NCI-H1417 (cell line): ENCODE measurements at regions not wholly inside any gene's neighbourhood (a gene's known extent, or its start where the extent isn't known, plus 50 kb on each side); places are given as distances from the start of the nearest gene placed in this dataset.
"Not testable (repeated sequence)": the region's sequence is repeated elsewhere in the genome, so short reads cannot be mapped to it uniquely, and the experiment has no call there.

Source experiments
- DNase-seq, 3 experiments: peaks; one replicate each; lab custom pipeline; 2025; lab: John Stamatoyannopoulos, UW

GRCh38 chr9:39567396-39567795 lies 211.9 kb downstream of the SPATA31A1 start:
- not testable (repeated sequence) for DNase-seq

- not testable (repeated sequence) for DNase-seq
Observed at GRCh38 chr9:39568900-39569299, 213.4 kb downstream of the SPATA31A1 start.

- not testable (repeated sequence) for DNase-seq
Observed at GRCh38 chr9:39573024-39574022, 217.9 kb downstream of the SPATA31A1 start.

- DNase-seq = not testable (repeated sequence)
Observed at GRCh38 chr9:39579000-39579399, 223.5 kb downstream of the SPATA31A1 start.

DNA sequence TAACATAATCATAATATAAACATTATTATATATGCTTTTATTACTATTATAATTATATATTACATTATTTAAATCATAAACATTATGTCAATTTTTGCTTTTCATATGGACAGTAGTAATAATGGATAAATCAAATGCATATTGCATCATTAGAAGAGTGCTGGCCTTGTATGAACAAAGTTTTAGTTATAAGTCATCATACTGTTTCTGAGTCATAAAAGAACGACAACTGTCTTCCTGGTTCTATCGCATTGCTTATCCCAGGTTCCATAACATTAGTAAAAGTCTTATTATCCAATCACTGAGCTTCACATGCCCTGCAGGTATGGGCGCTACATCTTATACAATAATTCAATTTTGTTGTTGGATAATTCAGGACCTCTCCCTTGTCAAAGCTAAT lies 225.8 kb downstream of the SPATA31A1 start:
- DNase-seq = not testable (repeated sequence)

- DNase-seq = not testable (repeated sequence)
Observed at GRCh38 chr9:39582677-39583412, 227.4 kb downstream of the SPATA31A1 start.

- not testable (repeated sequence) for DNase-seq
Observed at GRCh38 chr9:39583413-39583747, 227.9 kb downstream of the SPATA31A1 start.

GRCh38 chr9:39585233-39585632 lies 229.8 kb downstream of the SPATA31A1 start:
- DNase-seq = not testable (repeated sequence)

- no peak for DNase-seq
Observed at GRCh38 chr9:39587844-39588499, 232.5 kb downstream of the SPATA31A1 start.

DNA sequence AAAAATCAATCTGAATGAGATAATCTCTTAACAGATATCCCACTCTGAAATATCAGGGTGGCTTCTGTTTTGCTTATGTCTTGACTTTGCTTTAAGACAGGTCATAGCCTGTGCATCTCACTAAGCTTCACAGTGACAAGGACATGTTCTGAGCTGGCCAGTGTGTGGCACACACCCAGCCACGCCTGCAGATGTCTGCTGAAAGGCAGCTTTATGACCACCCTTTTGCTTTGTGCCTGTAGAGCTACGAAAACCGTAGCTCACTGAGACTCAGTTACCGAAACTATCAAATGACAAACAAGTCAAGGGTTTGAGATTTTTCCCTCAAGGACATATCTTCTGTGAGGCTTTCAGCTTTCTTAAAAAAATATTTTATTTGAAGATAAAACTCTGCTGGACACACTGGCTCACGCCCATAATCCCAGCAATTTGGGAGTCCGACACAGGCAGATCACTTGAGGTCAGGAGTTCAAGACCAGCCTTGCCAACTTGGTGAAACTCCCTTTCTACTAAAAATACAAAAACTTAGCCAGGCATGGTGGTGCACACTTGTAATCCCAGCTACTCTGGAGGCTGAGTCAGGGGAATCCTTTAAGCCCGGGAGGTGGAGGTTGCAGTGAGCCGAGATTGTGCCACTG lies 233.2 kb downstream of the SPATA31A1 start:
- no peak for DNase-seq

DNA sequence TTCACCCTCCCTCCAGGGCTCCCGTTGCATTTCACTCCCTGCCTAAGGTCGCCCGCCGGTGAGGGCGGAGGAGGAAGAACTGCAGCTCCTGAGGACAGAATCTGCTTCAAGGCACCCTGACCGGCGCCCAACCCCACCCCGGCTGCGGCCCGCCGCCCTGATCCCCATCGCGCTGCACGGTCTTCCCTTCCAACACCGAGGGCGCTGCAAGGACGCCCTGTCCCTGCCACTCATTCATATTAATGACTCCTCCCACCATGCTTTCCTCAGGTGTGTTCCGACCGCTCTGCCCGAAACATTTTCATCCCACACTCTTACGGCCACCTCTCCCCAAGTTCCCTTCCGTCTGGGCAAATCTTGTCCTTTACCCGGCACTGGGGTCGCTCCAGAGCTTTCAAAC lies 248.6 kb downstream of the SPATA31A1 start:
- DNase-seq = not testable (repeated sequence)

DNA sequence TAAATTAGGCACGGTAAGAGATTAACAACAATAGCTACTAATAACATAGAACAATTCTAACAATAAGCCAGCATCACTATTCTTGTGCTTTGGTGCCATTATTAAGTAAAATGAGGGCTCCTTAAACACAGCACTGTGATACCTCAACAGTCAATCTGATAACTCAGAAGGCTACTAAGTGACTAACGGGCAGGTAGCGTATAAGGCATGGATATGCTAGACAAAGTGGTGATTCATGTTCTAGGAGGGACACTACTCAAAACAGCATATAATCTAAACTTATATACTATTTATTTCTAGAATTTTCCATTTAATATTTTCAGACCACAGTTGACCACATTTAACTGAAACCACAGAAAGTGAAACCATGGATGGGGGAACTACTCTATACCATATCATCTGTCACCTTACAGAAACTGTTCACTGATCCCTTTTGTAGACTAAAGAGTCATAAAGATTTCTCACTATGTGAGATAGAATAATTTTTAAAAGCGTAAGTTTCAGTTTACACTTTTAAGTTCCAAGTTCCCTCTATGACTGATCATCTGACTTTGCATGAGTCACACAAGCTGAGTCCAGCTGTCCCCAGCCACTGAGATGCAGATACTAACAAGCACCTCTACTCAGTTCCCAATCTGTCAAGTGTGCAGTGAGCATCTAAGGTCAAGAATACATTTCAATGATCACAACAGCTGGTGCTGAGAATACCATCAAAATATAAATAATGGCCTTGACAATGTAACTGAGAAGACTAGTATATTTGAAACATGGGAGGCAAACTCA lies 256.2 kb downstream of the SPATA31A1 start:
- DNase-seq = not testable (repeated sequence)

- DNase-seq = not testable (repeated sequence)
Observed at GRCh38 chr9:39616480-39616879, 261.0 kb downstream of the SPATA31A1 start.

DNA sequence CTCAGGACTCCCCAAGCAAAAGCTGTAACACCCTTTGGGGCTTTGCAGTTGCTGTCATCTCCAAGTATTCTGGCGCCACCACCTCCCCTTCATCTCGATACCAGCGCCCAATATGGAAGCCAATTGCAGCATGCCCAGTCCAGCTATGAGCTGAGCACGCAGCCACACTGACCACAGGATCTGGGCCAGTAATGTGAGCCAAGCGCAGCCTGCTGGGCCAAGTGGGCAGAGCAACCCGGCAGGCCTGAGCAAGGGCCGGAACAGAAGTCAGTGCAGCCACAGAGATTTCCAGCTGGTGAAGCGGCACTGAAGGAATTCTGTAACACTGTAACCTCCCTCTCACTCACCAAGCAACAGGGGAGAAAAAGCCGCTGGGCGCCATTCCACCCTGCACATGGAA lies 268.6 kb downstream of the SPATA31A1 start:
- DNase-seq = not testable (repeated sequence)

DNA sequence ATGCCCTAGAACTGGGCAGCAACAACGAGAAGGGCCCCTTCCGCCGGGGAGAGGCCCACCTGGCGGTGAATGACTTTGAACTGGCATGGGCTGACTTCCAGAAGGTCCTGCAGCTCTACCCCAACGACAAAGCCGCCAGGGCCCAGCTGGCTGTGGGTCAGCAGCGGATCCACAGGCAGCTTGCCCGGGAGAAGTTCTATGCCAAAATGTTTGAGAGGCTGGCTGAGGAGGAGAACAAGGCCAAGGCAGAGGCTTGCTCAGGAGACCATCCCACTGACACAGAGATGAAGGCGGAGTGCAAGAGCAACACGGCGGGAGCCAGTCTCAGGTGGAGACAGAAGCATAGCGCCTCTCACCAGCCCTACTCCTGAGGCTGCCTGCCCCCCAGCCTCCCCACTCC lies 276.6 kb downstream of the SPATA31A1 start:
- DNase-seq = not testable (repeated sequence)

- not testable (repeated sequence) for DNase-seq
Observed at GRCh38 chr9:39649029-39649428, 293.6 kb downstream of the SPATA31A1 start.

GRCh38 chr9:39656960-39657603 lies 301.6 kb downstream of the SPATA31A1 start:
- DNase-seq = not testable (repeated sequence)

DNA sequence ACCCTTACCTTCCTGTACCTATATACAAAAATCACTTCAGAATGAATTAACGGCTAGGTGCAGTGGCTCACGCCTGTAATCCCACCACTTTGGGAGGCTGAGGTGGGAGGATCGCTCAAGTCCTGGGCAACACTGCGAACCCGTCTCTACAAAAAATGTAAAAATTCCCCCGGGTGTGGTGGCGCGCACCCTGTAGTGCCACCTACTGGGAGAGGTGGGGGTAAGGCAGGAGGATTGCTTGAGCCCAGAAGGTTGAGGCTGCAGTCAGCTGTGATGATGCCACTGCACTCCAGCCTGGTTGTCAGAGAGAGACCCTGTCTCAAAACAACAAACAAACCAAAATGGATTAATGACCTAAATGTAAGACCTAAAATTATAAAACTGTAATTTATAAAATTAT lies 307.6 kb downstream of the SPATA31A1 start:
- DNase-seq = not testable (repeated sequence)

GRCh38 chr9:39663713-39664112 lies 308.2 kb downstream of the SPATA31A1 start:
- not testable (repeated sequence) for DNase-seq

DNA sequence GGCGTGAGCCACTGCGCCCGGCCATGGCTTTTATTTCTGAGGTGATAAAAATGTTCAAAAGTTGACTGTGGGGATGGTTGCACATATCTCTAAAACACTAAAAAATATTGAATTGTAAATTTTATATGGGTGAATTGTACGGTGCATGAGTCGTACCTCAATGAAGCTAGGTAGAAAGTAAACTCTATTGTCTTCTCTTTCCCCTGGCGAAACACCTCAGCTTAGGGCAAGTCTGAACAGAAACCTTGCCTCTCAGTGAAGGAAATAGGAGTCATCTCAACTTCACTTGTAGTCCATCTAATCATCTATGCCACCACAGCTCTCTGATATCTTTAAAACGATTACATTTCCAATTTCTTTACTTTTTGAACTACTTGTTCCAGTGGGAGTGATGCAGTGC lies 309.6 kb downstream of the SPATA31A1 start:
- not testable (repeated sequence) for DNase-seq
